Neural progenitor cell (in vitro differentiated cells): ENCODE measurements at regions not wholly inside any gene's neighbourhood (a gene's known extent, or its start where the extent isn't known, plus 50 kb on each side); places are given as distances from the start of the nearest gene placed in this dataset.

Experiments
- DNase-seq: peaks from one replicate; pipeline ENCODE4 v3.0.0-alpha.2; 2016; ENCODE audit warnings: low spot score
- H2AFZ ChIP-seq: fragments of 200-600 bp; sonication (generic); replicated peaks from 2 replicates; pipeline ENCODE4 v1.6.1; 2016; ENCODE audit warnings: antibody characterized with exemption
- H3F3A ChIP-seq: fragments of 200-600 bp; sonication (generic); 2 replicates; pipeline ENCODE4 v1.6.1; 2016; ENCODE audit warnings: antibody characterized with exemption, low read depth
- H3K27ac ChIP-seq: fragments of 200-600 bp; sonication (generic); 2 replicates; pipeline ENCODE4 v1.5.1; 2016; ENCODE audit warnings: mild to moderate bottlenecking
- H3K27me3 ChIP-seq: fragments of 200-600 bp; sonication (generic); 2 replicates; pipeline ENCODE4 v1.6.1; 2016; ENCODE audit warnings: mild to moderate bottlenecking, moderate library complexity
- H3K36me3 ChIP-seq: fragments of 200-600 bp; sonication (generic); 2 replicates; pipeline ENCODE4 v1.5.1; 2016
- H3K4me1 ChIP-seq: fragments of 200-600 bp; sonication (generic); 2 replicates; pipeline ENCODE4 v1.6.1; 2016; ENCODE audit warnings: mixed run types
- H3K4me2 ChIP-seq: fragments of 200-600 bp; sonication (generic); 2 replicates; pipeline ENCODE4 v1.6.1; 2016
- H3K4me3 ChIP-seq: fragments of 200-600 bp; sonication (generic); 2 replicates; pipeline ENCODE4 v1.5.1; 2016
- H3K79me2 ChIP-seq: fragments of 200-600 bp; sonication (generic); 2 replicates; pipeline ENCODE4 v1.6.1; 2016; ENCODE audit warnings: low read depth
- H3K9ac ChIP-seq: fragments of 200-600 bp; sonication (generic); 2 replicates; pipeline ENCODE4 v1.6.1; 2016
- H3K9me3 ChIP-seq: fragments of 200-600 bp; sonication (generic); 2 replicates; pipeline ENCODE4 v1.5.1; 2016; ENCODE audit warnings: low read depth
- H4K20me1 ChIP-seq: fragments of 200-600 bp; sonication (generic); 2 replicates; pipeline ENCODE4 v1.6.1; 2016; ENCODE audit warnings: low read depth
- H3K27ac Mint-ChIP-seq: 3 replicates; pipeline ENCODE4 v1.8.0; 2021; ENCODE audit warnings: mixed read lengths
- H3K27me3 Mint-ChIP-seq: 2 replicates; pipeline ENCODE4 v1.8.0; 2022; ENCODE audit warnings: low read depth, mild to moderate bottlenecking, inconsistent platforms, moderate library complexity, mixed read lengths; ENCODE audit not compliant: insufficient read depth
- H3K36me3 Mint-ChIP-seq: 3 replicates; pipeline ENCODE4 v1.8.0; 2021; ENCODE audit warnings: mixed read lengths
- H3K4me1 Mint-ChIP-seq: 3 replicates; pipeline ENCODE4 v1.8.0; 2021; ENCODE audit warnings: mixed read lengths
- H3K4me3 Mint-ChIP-seq: 3 replicates; pipeline ENCODE4 v1.8.0; 2021; ENCODE audit warnings: mild to moderate bottlenecking, moderate library complexity, mixed read lengths
- H3K9me3 Mint-ChIP-seq: 3 replicates; pipeline ENCODE4 v1.8.0; 2020; ENCODE audit warnings: mixed read lengths
- CTCF ChIP-seq: fragments of 200-600 bp; sonication (generic); IDR thresholded peaks from 2 replicates; pipeline ENCODE4 v1.5.1; 2017; ENCODE audit warnings: antibody characterized with exemption, mild to moderate bottlenecking
- EZH2 ChIP-seq: fragments of 200-600 bp; sonication (generic); IDR thresholded peaks from 2 replicates; pipeline ENCODE4 v1.6.1; 2017; ENCODE audit warnings: antibody characterized with exemption, mild to moderate bottlenecking, moderate library complexity
- EZH2phosphoT487 ChIP-seq: fragments of 200-600 bp; sonication (generic); IDR thresholded peaks from 2 replicates; pipeline ENCODE4 v1.6.1; 2017; ENCODE audit warnings: antibody characterized with exemption

GRCh38 chr6:68080074-68080473 is 555.0 kb upstream of the ADGRB3 start:
- Histone ChIP-seq H3K79me2 (no peaks in the 10 kb centered on the region), H3K36me3 (no peaks in the 10 kb centered on the region), H3K27me3 (no peaks in the 10 kb centered on the region), H3K27ac (no peak overlapping the region), H3F3A (no peaks in the 10 kb centered on the region), H3K4me2 (no peak overlapping the region), H3K9me3 (no peaks in the 10 kb centered on the region), H3K9ac (no peak overlapping the region), H3K4me3 (no peak overlapping the region), H2AFZ (no peak overlapping the region), H3K4me1 (no peaks in the 10 kb centered on the region), H4K20me1 (no peaks in the 10 kb centered on the region)
- Mint-ChIP-seq H3K4me1 (no peaks in the 10 kb centered on the region), H3K36me3 (no peaks in the 10 kb centered on the region), H3K9me3 (no peaks in the 10 kb centered on the region), H3K4me3 (no peak overlapping the region), H3K27ac (no peak overlapping the region), H3K27me3 (no peaks in the 10 kb centered on the region)
- DNase-seq, result no peak
- TF ChIP-seq EZH2phosphoT487, result no peak
- no peak for TF ChIP-seq CTCF
- TF ChIP-seq EZH2, result no peak

GRCh38 chr6:68077661-68078060 is 557.4 kb upstream of the ADGRB3 start:
- TF ChIP-seq EZH2, result no peak
- no peak for TF ChIP-seq EZH2phosphoT487
- TF ChIP-seq CTCF, result no peak

GRCh38 chr6:68071740-68072139 is 563.3 kb upstream of the ADGRB3 start:
- H3K4me3 ChIP-seq, result no peak overlapping the region
- Mint-ChIP-seq H3K36me3 (no peaks in the 10 kb centered on the region), H3K4me1 (no peaks in the 10 kb centered on the region), H3K4me3 (no peak overlapping the region), H3K27ac (no peak overlapping the region), H3K9me3 (no peaks in the 10 kb centered on the region), H3K27me3 (no peaks in the 10 kb centered on the region)
- H3K4me2 ChIP-seq, result no peak overlapping the region
- H3K36me3 ChIP-seq, result no peaks in the 10 kb centered on the region
- no peaks in the 10 kb centered on the region for H3K9me3 ChIP-seq
- no peaks in the 10 kb centered on the region for H3K79me2 ChIP-seq
- H3K27ac ChIP-seq, result no peak overlapping the region
- H4K20me1 ChIP-seq, result no peaks in the 10 kb centered on the region
- no peak for DNase-seq
- no peak overlapping the region for H2AFZ ChIP-seq
- no peak for TF ChIP-seq EZH2phosphoT487
- TF ChIP-seq CTCF, result no peak
- TF ChIP-seq EZH2, result no peak
- no peaks in the 10 kb centered on the region for H3F3A ChIP-seq
- no peaks in the 10 kb centered on the region for H3K27me3 ChIP-seq
- peaks cover 9% of the 10 kb centered on the region for H3K4me1 ChIP-seq
- H3K9ac ChIP-seq, result no peak overlapping the region

More at GRCh38 chr6:68077661-68078060, 557.4 kb upstream of the ADGRB3 start:
- no peak overlapping the region for H3K27ac ChIP-seq
- no peaks in the 10 kb centered on the region for H3K4me1 ChIP-seq
- no peak overlapping the region for H3K4me3 ChIP-seq
- Mint-ChIP-seq H3K4me3 (no peak overlapping the region), H3K27ac (no peak overlapping the region), H3K27me3 (no peaks in the 10 kb centered on the region), H3K4me1 (no peaks in the 10 kb centered on the region), H3K9me3 (no peaks in the 10 kb centered on the region), H3K36me3 (no peaks in the 10 kb centered on the region)
- H3K27me3 ChIP-seq, result no peaks in the 10 kb centered on the region
- no peak overlapping the region for H2AFZ ChIP-seq
- no peaks in the 10 kb centered on the region for H3K36me3 ChIP-seq
- no peak for DNase-seq
- no peak overlapping the region for H3K9ac ChIP-seq
- H3K79me2 ChIP-seq, result no peaks in the 10 kb centered on the region
- H4K20me1 ChIP-seq, result no peaks in the 10 kb centered on the region
- H3F3A ChIP-seq, result no peaks in the 10 kb centered on the region
- H3K9me3 ChIP-seq, result no peaks in the 10 kb centered on the region
- no peak overlapping the region for H3K4me2 ChIP-seq
